H9 (cell line): ENCODE measurements at regions not wholly inside any gene's neighbourhood (a gene's known extent, or its start where the extent isn't known, plus 50 kb on each side); places are given as distances from the start of the nearest gene placed in this dataset.

Experiments used
- DNase-seq: peaks from one replicate; pipeline ENCODE4 v3.0.0-alpha.2; 2017
- H2AFZ ChIP-seq: one replicate; pipeline ENCODE4 v1.6.1; 2013; ENCODE audit warnings: mild to moderate bottlenecking, low read length, control low read depth, moderate library complexity
- H2AK5ac ChIP-seq: 2 replicates; pipeline ENCODE4 v1.6.1; 2013; ENCODE audit warnings: low read length, control low read depth, mixed read lengths; ENCODE audit not compliant: insufficient read length
- H2BK120ac ChIP-seq: one replicate; pipeline ENCODE4 v1.6.1; 2013; ENCODE audit warnings: low read depth, mild to moderate bottlenecking, low read length, control low read depth, inconsistent platforms; ENCODE audit not compliant: poor library complexity, severe bottlenecking
- H2BK12ac ChIP-seq: 2 replicates; pipeline ENCODE4 v1.6.1; 2013; ENCODE audit warnings: low read length, control low read depth, mixed read lengths, low read depth; ENCODE audit not compliant: insufficient read length
- H2BK15ac ChIP-seq: 2 replicates; pipeline ENCODE4 v1.6.1; 2013; ENCODE audit warnings: low read depth, low read length, control low read depth
- H2BK20ac ChIP-seq: one replicate; pipeline ENCODE4 v1.6.1; 2013; ENCODE audit warnings: low read depth, mild to moderate bottlenecking, low read length, control low read depth, inconsistent platforms; ENCODE audit not compliant: poor library complexity, severe bottlenecking
- H2BK5ac ChIP-seq: 2 replicates; pipeline ENCODE4 v1.6.1; 2013; ENCODE audit warnings: low read length, control low read depth, mixed read lengths; ENCODE audit not compliant: insufficient read length
- H3K14ac ChIP-seq: 2 replicates; pipeline ENCODE4 v1.6.1; 2013; ENCODE audit warnings: low read length, control low read depth; ENCODE audit not compliant: insufficient read depth
- H3K18ac ChIP-seq: 2 replicates; pipeline ENCODE4 v1.6.1; 2013; ENCODE audit warnings: low read depth, mild to moderate bottlenecking, mixed read lengths, low read length, control low read depth; ENCODE audit not compliant: insufficient read length
- H3K23ac ChIP-seq: 2 replicates; pipeline ENCODE4 v1.6.1; 2013; ENCODE audit warnings: low read length, control low read depth, mixed read lengths, low read depth; ENCODE audit not compliant: insufficient read length
- H3K23me2 ChIP-seq: 2 replicates; pipeline ENCODE4 v1.6.1; 2013; ENCODE audit warnings: low read depth, mild to moderate bottlenecking, mixed read lengths, low read length, control low read depth; ENCODE audit not compliant: insufficient read length, poor library complexity, severe bottlenecking
- H3K27ac ChIP-seq: 2 replicates; pipeline ENCODE4 v1.5.1; 2013; ENCODE audit warnings: low read length, control low read depth, mixed read lengths, low read depth; ENCODE audit not compliant: insufficient read length
- H3K27me3 ChIP-seq: 2 replicates; pipeline ENCODE4 v1.6.1; 2013; ENCODE audit warnings: low read length, control low read depth, inconsistent platforms; ENCODE audit not compliant: insufficient read depth
- H3K4ac ChIP-seq: 2 replicates; pipeline ENCODE4 v1.6.1; 2013; ENCODE audit warnings: low read depth, mild to moderate bottlenecking, control low read depth, inconsistent platforms, low read length, moderate library complexity
- H3K4me1 ChIP-seq: 2 replicates; pipeline ENCODE4 v1.6.1; 2013; ENCODE audit warnings: low read length, control low read depth, inconsistent platforms; ENCODE audit not compliant: insufficient read depth
- H3K4me2 ChIP-seq: 2 replicates; pipeline ENCODE4 v1.6.1; 2013; ENCODE audit warnings: low read length, control low read depth, mixed read lengths; ENCODE audit not compliant: insufficient read length, insufficient read depth
- H3K56ac ChIP-seq: 2 replicates; pipeline ENCODE4 v1.6.1; 2013; ENCODE audit warnings: low read depth, mild to moderate bottlenecking, mixed read lengths, low read length, control low read depth; ENCODE audit not compliant: insufficient read length
- H3K79me1 ChIP-seq: 2 replicates; pipeline ENCODE4 v1.6.1; 2013; ENCODE audit warnings: low read depth, mild to moderate bottlenecking, moderate library complexity, low read length, control low read depth, inconsistent platforms; ENCODE audit not compliant: insufficient read depth, poor library complexity, severe bottlenecking
- H3K79me2 ChIP-seq: 2 replicates; pipeline ENCODE4 v1.6.1; 2013; ENCODE audit warnings: low read length, control low read depth, inconsistent platforms; ENCODE audit not compliant: insufficient read depth
- H3K9ac ChIP-seq: 2 replicates; pipeline ENCODE4 v1.6.1; 2013; ENCODE audit warnings: low read length, control low read depth, mixed read lengths; ENCODE audit not compliant: insufficient read length; ENCODE audit errors: extremely low read depth
- H3K9me3 ChIP-seq: one replicate; pipeline ENCODE4 v1.6.1; 2013; ENCODE audit warnings: low read depth, low read length, inconsistent platforms; ENCODE audit not compliant: control insufficient read depth
- H3T11ph ChIP-seq: one replicate; pipeline ENCODE4 v1.6.1; 2013; ENCODE audit warnings: mild to moderate bottlenecking, low read length, control low read depth, inconsistent platforms
- H4K20me1 ChIP-seq: one replicate; pipeline ENCODE4 v1.6.1; 2013; ENCODE audit not compliant: control insufficient read depth, insufficient read length, insufficient read depth
- H4K5ac ChIP-seq: 2 replicates; pipeline ENCODE4 v1.6.1; 2013; ENCODE audit warnings: low read depth, mild to moderate bottlenecking, mixed read lengths, low read length, control low read depth; ENCODE audit not compliant: insufficient read length
- H4K8ac ChIP-seq: replicated peaks from 2 replicates; pipeline ENCODE4 v1.6.1; 2013; ENCODE audit warnings: low read length, control low read depth, mixed read lengths, low read depth; ENCODE audit not compliant: insufficient read length
- H4K91ac ChIP-seq: 2 replicates; pipeline ENCODE4 v1.6.1; 2013; ENCODE audit warnings: low read depth, mild to moderate bottlenecking, moderate library complexity, mixed read lengths, low read length, control low read depth; ENCODE audit not compliant: insufficient read length
- H3K27ac Mint-ChIP-seq, 3 experiments: 2 replicates in 2 of 3; 3 replicates in 1 of 3; pipeline ENCODE4 v1.8.0; 2020 to 2021; ENCODE audit warnings: mixed read lengths in 3 of 3, mild to moderate bottlenecking in 1 of 3, moderate library complexity in 1 of 3
- H3K27me3 Mint-ChIP-seq: 2 replicates; pipeline ENCODE4 v1.8.0; 2021; ENCODE audit warnings: low read depth, mild to moderate bottlenecking, moderate library complexity, mixed read lengths
- H3K36me3 Mint-ChIP-seq, 3 experiments: 2 replicates in 2 of 3; 3 replicates in 1 of 3; pipeline ENCODE4 v1.8.0; 2020 to 2021; ENCODE audit warnings: low read depth in 3 of 3, mixed read lengths in 3 of 3; ENCODE audit not compliant: insufficient read depth in 1 of 3
- H3K4me1 Mint-ChIP-seq, 2 experiments: 2 replicates each; pipeline ENCODE4 v1.8.0; 2020; ENCODE audit warnings: mixed read lengths in 2 of 2
- H3K4me3 Mint-ChIP-seq, 2 experiments: 2 replicates in 1 of 2; 3 replicates in 1 of 2; pipeline ENCODE4 v1.8.0; 2020 to 2021; ENCODE audit warnings: mild to moderate bottlenecking in 2 of 2, mixed read lengths in 2 of 2, moderate library complexity in 1 of 2
- H3K9me3 Mint-ChIP-seq, 2 experiments: 2 replicates in 1 of 2; 3 replicates in 1 of 2; pipeline ENCODE4 v1.8.0; 2020; ENCODE audit warnings: mild to moderate bottlenecking in 2 of 2, mixed read lengths in 2 of 2, moderate library complexity in 1 of 2
- CTCF ChIP-seq: fragments of 200-600 bp; sonication (generic); conservative IDR thresholded peaks from 3 replicates; pipeline ENCODE4 v1.8.0; 2021; ENCODE audit warnings: antibody characterized with exemption, mild to moderate bottlenecking

- no peak overlapping the region for H4K5ac ChIP-seq
- peaks cover 8% of the 10 kb centered on the region; the same call in 1 of the 2 replicates for H3K4me1 ChIP-seq
- no peak overlapping the region for H3K4me2 ChIP-seq
- H4K8ac ChIP-seq, result no peak overlapping the region
- no peak overlapping the region for H3K27ac ChIP-seq
- H2BK5ac ChIP-seq, result no peak overlapping the region
- no peak overlapping the region for H3K18ac ChIP-seq
- no peaks in the 10 kb centered on the region for H3K79me2 ChIP-seq
- no peaks in the 10 kb centered on the region for H3K23me2 ChIP-seq
- TF ChIP-seq CTCF, result no peak
- no peak overlapping the region for H3T11ph ChIP-seq
- Mint-ChIP-seq H3K27ac (no peak overlapping the region), H3K9me3 (peaks cover 8 to 9% of the 10 kb centered on the region in 2 experiments), H3K36me3 (peaks cover 5 to 7% (median 6%) of the 10 kb centered on the region in 3 experiments), H3K27me3 (no peaks in the 10 kb centered on the region), H3K4me3 (no peak overlapping the region), H3K4me1 (peaks cover 20 to 40% of the 10 kb centered on the region in 2 experiments)
- no peak overlapping the region for H3K4ac ChIP-seq
- no peaks in the 10 kb centered on the region for H3K9me3 ChIP-seq
- no peak for DNase-seq
- no peak overlapping the region for H2BK120ac ChIP-seq
- H3K14ac ChIP-seq, result no peak overlapping the region
- H2AK5ac ChIP-seq, result no peak overlapping the region
- no peak overlapping the region for H3K9ac ChIP-seq
- H3K56ac ChIP-seq, result no peak overlapping the region
- H2BK20ac ChIP-seq, result no peak overlapping the region
- H4K91ac ChIP-seq, result no peak overlapping the region
- no peak overlapping the region for H2BK15ac ChIP-seq
- H2AFZ ChIP-seq, result no peak overlapping the region
- H3K27me3 ChIP-seq, result no peaks in the 10 kb centered on the region
- H2BK12ac ChIP-seq, result no peak overlapping the region
- H3K79me1 ChIP-seq, result no peaks in the 10 kb centered on the region
- no peaks in the 10 kb centered on the region for H4K20me1 ChIP-seq
- no peak overlapping the region for H3K23ac ChIP-seq
Observed at GRCh38 chr1:168468822-168469221, 75.0 kb downstream of the XCL2 start.
